CD4-positive, CD25-positive, alpha-beta regulatory T cell (primary cell): ENCODE measurements at regions not wholly inside any gene's neighbourhood (a gene's known extent, or its start where the extent isn't known, plus 50 kb on each side); places are given as distances from the start of the nearest gene placed in this dataset.

ENCODE experiments used
- ATAC-seq, 2 donors: fragments of 150-1000 bp; cut with Tn5 transposase; one replicate each; pipeline ENCODE4 v1.10.0; 2021; ENCODE audit warnings: low read depth in 2 of 2, moderate number of reproducible peaks in 2 of 2, moderate library complexity in 1 of 2
- DNase-seq, 3 donors: peaks; one replicate each; pipeline versions ENCODE4 v3.0.0 to v3.0.0-alpha.2; 2012 to 2022; ENCODE audit warnings: mixed read lengths in 1 of 3
- H3K27ac ChIP-seq: one replicate; pipeline ENCODE4 v1.7.0; 2013; ENCODE audit warnings: mild to moderate bottlenecking, low read length; ENCODE audit not compliant: insufficient read depth, poor library complexity, severe bottlenecking
- H3K27me3 ChIP-seq: one replicate; pipeline ENCODE4 v1.7.0; 2013; ENCODE audit warnings: low read length; ENCODE audit not compliant: control insufficient read depth, insufficient read depth
- H3K36me3 ChIP-seq: one replicate; pipeline ENCODE4 v1.7.0; 2013; ENCODE audit warnings: mild to moderate bottlenecking, low read length, moderate library complexity; ENCODE audit not compliant: control insufficient read depth, insufficient read depth
- H3K4me1 ChIP-seq: 2 replicates; pipeline ENCODE4 v1.7.0; 2013; ENCODE audit warnings: mild to moderate bottlenecking, low read length; ENCODE audit not compliant: insufficient read depth, control insufficient read depth, poor library complexity, severe bottlenecking
- H3K4me3 ChIP-seq: one replicate; pipeline ENCODE4 v1.7.0; 2013; ENCODE audit warnings: low read depth, mild to moderate bottlenecking, low read length, moderate library complexity
- H3K9me3 ChIP-seq, 2 experiments: 1 replicate in 1 of 2; 2 replicates in 1 of 2; pipeline ENCODE4 v1.7.0; 2013; ENCODE audit warnings: low read length in 2 of 2, mild to moderate bottlenecking in 1 of 2, moderate library complexity in 1 of 2; ENCODE audit not compliant: control insufficient read depth in 2 of 2
- H3K27ac Mint-ChIP-seq, 3 donors: one replicate each; pipeline ENCODE4 v1.8.0; 2020 to 2022; ENCODE audit warnings: mild to moderate bottlenecking in 3 of 3, mixed read lengths in 3 of 3, moderate library complexity in 2 of 3
- H3K27me3 Mint-ChIP-seq: one replicate; pipeline ENCODE4 v1.8.0; 2022; ENCODE audit warnings: mild to moderate bottlenecking, mixed read lengths
- H3K36me3 Mint-ChIP-seq: one replicate; pipeline ENCODE4 v1.8.0; 2020; ENCODE audit warnings: mixed read lengths
- H3K4me1 Mint-ChIP-seq, 4 donors: one replicate each; pipeline ENCODE4 v1.8.0; 2020 to 2022; ENCODE audit warnings: mixed read lengths in 4 of 4, mild to moderate bottlenecking in 1 of 4
- H3K4me3 Mint-ChIP-seq, 4 donors: one replicate each; pipeline ENCODE4 v1.8.0; 2020 to 2022; ENCODE audit warnings: mild to moderate bottlenecking in 4 of 4, mixed read lengths in 4 of 4, moderate library complexity in 3 of 4
- H3K9me3 Mint-ChIP-seq, 7 donors: one replicate each; pipeline ENCODE4 v1.8.0; 2020 to 2022; ENCODE audit warnings: mixed read lengths in 7 of 7, mild to moderate bottlenecking in 3 of 7, moderate library complexity in 2 of 7

DNA sequence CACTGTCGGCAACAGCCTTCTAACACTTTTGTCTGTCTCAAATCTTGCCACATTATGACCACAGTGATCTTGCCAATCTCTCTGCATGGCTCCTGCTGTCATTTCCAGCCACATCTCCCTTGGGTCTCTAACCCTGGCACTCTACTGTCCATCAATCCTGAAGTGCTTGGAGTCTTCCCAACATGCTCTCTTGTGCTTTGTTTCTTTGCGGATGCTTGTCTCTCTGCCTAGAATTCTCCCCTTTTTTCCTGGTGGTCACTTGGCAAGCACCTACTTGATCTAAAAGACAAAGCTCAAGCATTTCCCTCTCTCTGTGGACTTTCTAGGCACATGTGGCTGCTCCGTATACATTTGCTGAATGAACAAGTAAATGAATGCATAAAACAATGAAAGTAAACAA is 290.7 kb upstream of the MAP3K7 start:
- Histone ChIP-seq H3K27me3 (no peaks in the 10 kb centered on the region), H3K4me3 (no peak overlapping the region), H3K27ac (no peak overlapping the region), H3K4me1 (no peaks in the 10 kb centered on the region), H3K9me3 (no peaks in the 10 kb centered on the region), H3K36me3 (no peaks in the 10 kb centered on the region)
- Mint-ChIP-seq H3K4me1 (no peaks in the 10 kb centered on the region), H3K9me3 (peaks cover 0 to 21% (median 5%) of the 10 kb centered on the region in 7 donors), H3K27ac (no peak overlapping the region), H3K27me3 (peaks cover 4% of the 10 kb centered on the region), H3K4me3 (no peak overlapping the region), H3K36me3 (no peaks in the 10 kb centered on the region)
- ATAC-seq: no peak
- DNase-seq: no peak

GRCh38 chr6:90874931-90875330 is 288.1 kb upstream of the MAP3K7 start:
- Mint-ChIP-seq H3K4me3 (no peak overlapping the region), H3K27me3 (peaks cover 9% of the 10 kb centered on the region), H3K27ac (no peak overlapping the region), H3K9me3 (peaks cover 0 to 5% (median 2%) of the 10 kb centered on the region in 7 donors), H3K4me1 (no peaks in the 10 kb centered on the region), H3K36me3 (no peaks in the 10 kb centered on the region)
- Histone ChIP-seq H3K4me3 (no peak overlapping the region), H3K27ac (no peak overlapping the region), H3K27me3 (no peaks in the 10 kb centered on the region), H3K4me1 (no peaks in the 10 kb centered on the region), H3K9me3 (no peaks in the 10 kb centered on the region), H3K36me3 (no peaks in the 10 kb centered on the region)
- DNase-seq (no peak), ATAC-seq (no peak)

DNA sequence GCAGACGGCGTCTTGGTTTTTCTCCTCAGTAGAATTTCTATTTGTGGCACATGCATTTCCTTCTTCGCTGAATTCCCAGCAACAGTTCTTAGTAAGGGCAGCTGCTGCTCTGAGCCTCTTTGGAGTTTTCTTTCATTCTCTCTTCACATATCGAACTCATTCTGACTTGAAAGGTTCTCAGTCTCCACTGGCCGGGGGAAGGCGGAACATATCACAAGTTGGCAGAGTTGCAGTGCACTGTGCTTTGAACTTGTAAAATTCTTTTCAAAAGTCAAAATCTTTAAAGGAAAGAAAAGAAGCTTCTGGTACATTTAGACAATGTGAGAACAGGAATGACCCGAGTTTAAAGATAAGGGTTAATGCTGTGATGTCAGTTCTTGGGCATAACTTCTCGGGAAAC is 286.1 kb upstream of the MAP3K7 start:
- DNase-seq (no peak), ATAC-seq (no peak)
- Mint-ChIP-seq H3K9me3 (peaks cover 0 to 1% (median 0%) of the 10 kb centered on the region in 7 donors), H3K27me3 (peaks cover 9% of the 10 kb centered on the region), H3K27ac (no peak overlapping the region), H3K4me1 (no peaks in the 10 kb centered on the region), H3K36me3 (no peaks in the 10 kb centered on the region), H3K4me3 (no peak overlapping the region)
- no peaks in the 10 kb centered on the region for H3K27me3 ChIP-seq
- no peak overlapping the region for H3K27ac ChIP-seq
- no peaks in the 10 kb centered on the region for H3K36me3 ChIP-seq
- H3K9me3 ChIP-seq: no peaks in the 10 kb centered on the region
- no peaks in the 10 kb centered on the region for H3K4me1 ChIP-seq
- no peak overlapping the region for H3K4me3 ChIP-seq

DNA sequence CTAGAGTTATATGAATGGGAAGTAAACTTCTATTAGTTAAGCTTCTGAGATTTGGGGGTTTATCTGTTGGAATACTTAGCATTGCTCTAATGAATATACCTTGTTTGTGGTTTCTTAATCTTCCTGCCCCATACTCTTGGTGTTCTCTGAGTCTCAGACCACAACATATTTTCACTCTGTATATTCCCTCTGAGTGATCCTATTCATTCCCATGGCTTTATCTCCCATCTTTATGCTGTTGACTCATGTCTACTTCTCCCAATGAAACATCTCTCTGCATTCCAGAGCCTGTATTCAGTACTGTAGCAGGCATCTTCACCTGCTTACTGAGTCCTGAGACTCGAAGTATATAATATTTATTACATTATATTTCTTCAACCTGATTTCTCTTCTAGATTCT is 283.7 kb upstream of the MAP3K7 start:
- H3K4me1 ChIP-seq: no peaks in the 10 kb centered on the region
- Mint-ChIP-seq H3K9me3 (peaks cover 0 to 1% (median 0%) of the 10 kb centered on the region in 7 donors), H3K27me3 (peaks cover 9% of the 10 kb centered on the region), H3K4me3 (no peak overlapping the region), H3K27ac (no peak overlapping the region), H3K36me3 (no peaks in the 10 kb centered on the region), H3K4me1 (no peaks in the 10 kb centered on the region)
- no peaks in the 10 kb centered on the region for H3K27me3 ChIP-seq
- ATAC-seq (no peak), DNase-seq (no peak)
- no peak overlapping the region for H3K27ac ChIP-seq
- no peaks in the 10 kb centered on the region for H3K36me3 ChIP-seq
- H3K4me3 ChIP-seq: no peak overlapping the region
- no peaks in the 10 kb centered on the region for H3K9me3 ChIP-seq

GRCh38 chr6:90868656-90869055 is 281.8 kb upstream of the MAP3K7 start:
- no peak overlapping the region for H3K4me3 Mint-ChIP-seq
- no peaks in the 10 kb centered on the region for H3K4me1 ChIP-seq
- H3K4me1 Mint-ChIP-seq: no peaks in the 10 kb centered on the region
- no peaks in the 10 kb centered on the region for H3K36me3 Mint-ChIP-seq
- no peaks in the 10 kb centered on the region for H3K27me3 ChIP-seq
- no peak for DNase-seq
- H3K27ac Mint-ChIP-seq: no peak overlapping the region
- H3K4me3 ChIP-seq: no peak overlapping the region
- ATAC-seq: no peak
- H3K9me3 ChIP-seq: no peaks in the 10 kb centered on the region
- no peak overlapping the region for H3K27ac ChIP-seq
- H3K36me3 ChIP-seq: no peaks in the 10 kb centered on the region
- peaks cover 8% of the 10 kb centered on the region for H3K27me3 Mint-ChIP-seq
- H3K9me3 Mint-ChIP-seq: peaks cover 0 to 1% (median 0%) of the 10 kb centered on the region in 7 donors

GRCh38 chr6:90868256-90868655 is 281.4 kb upstream of the MAP3K7 start:
- Mint-ChIP-seq H3K36me3 (no peaks in the 10 kb centered on the region), H3K27me3 (peaks cover 5% of the 10 kb centered on the region), H3K4me3 (no peak overlapping the region), H3K4me1 (no peaks in the 10 kb centered on the region), H3K27ac (no peak overlapping the region), H3K9me3 (peaks cover 0 to 1% (median 0%) of the 10 kb centered on the region in 7 donors)
- H3K27me3 ChIP-seq: no peaks in the 10 kb centered on the region
- H3K9me3 ChIP-seq: no peaks in the 10 kb centered on the region
- no peak overlapping the region for H3K27ac ChIP-seq
- ATAC-seq: no peak
- H3K36me3 ChIP-seq: no peaks in the 10 kb centered on the region
- H3K4me3 ChIP-seq: no peak overlapping the region
- DNase-seq: no peak
- H3K4me1 ChIP-seq: no peaks in the 10 kb centered on the region

- Histone ChIP-seq H3K4me1 (no peaks in the 10 kb centered on the region), H3K9me3 (no peaks in the 10 kb centered on the region), H3K27ac (no peak overlapping the region), H3K4me3 (no peak overlapping the region), H3K27me3 (no peaks in the 10 kb centered on the region), H3K36me3 (no peaks in the 10 kb centered on the region)
- no peaks in the 10 kb centered on the region for H3K4me1 Mint-ChIP-seq
- ATAC-seq: no peak
- H3K27me3 Mint-ChIP-seq: no peaks in the 10 kb centered on the region
- no peak overlapping the region for H3K4me3 Mint-ChIP-seq
- no peaks in the 10 kb centered on the region for H3K36me3 Mint-ChIP-seq
- DNase-seq: no peak
- H3K9me3 Mint-ChIP-seq: peaks cover 0 to 1% (median 0%) of the 10 kb centered on the region in 7 donors
- no peak overlapping the region for H3K27ac Mint-ChIP-seq
Measured at GRCh38 chr6:90865513-90865912, 278.6 kb upstream of the MAP3K7 start.

DNA sequence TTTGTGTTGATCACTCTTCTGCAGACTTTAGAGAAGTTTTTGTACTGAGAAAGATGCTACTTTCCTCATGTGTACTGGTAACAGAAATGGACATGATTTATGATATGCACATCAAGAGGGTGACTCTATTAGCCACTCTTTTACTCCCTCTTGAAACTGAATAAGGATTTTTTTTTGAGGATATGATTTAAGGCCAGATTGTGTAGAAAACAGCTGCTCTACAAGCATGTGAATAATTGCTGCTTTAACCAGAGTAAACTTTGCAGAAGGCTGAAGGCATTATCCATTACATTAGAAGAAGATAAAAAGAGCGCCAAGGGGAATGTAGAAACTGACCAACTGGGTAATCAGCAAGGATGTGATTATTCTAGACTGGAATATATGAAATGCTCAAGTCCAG is 276.2 kb upstream of the MAP3K7 start:
- H3K4me3 ChIP-seq: no peak overlapping the region
- no peak overlapping the region for H3K27ac Mint-ChIP-seq
- no peak for ATAC-seq
- H3K27me3 Mint-ChIP-seq: no peaks in the 10 kb centered on the region
- no peaks in the 10 kb centered on the region for H3K4me1 Mint-ChIP-seq
- DNase-seq: no peak
- no peak overlapping the region for H3K4me3 Mint-ChIP-seq
- no peaks in the 10 kb centered on the region for H3K9me3 ChIP-seq
- no peaks in the 10 kb centered on the region for H3K4me1 ChIP-seq
- H3K27me3 ChIP-seq: no peaks in the 10 kb centered on the region
- H3K27ac ChIP-seq: no peak overlapping the region
- no peaks in the 10 kb centered on the region for H3K36me3 Mint-ChIP-seq
- no peaks in the 10 kb centered on the region for H3K9me3 Mint-ChIP-seq
- no peaks in the 10 kb centered on the region for H3K36me3 ChIP-seq
